ENCODE measurements at regions not wholly inside any gene's neighbourhood (a gene's known extent, or its start where the extent isn't known, plus 50 kb on each side); places are given as distances from the start of the nearest gene placed in this dataset.

DNA sequence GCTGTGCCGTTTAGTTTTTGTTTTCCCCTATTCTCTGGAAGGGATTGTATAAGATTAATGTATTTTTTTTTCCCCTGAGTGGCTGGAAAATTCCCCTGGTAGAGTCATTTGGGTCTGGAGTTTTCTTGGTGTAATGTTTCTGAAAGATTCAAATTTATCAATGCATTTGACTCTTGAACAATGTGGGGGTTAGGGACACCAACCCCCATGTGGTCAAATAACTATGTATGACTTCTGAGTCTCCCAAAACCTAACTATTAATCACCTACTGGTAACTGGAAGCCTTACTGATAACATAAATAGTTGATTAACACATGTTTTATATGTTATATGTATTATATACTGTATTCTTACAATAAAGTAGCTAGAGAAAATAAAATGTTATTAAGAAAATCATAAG lies 220.1 kb upstream of the PDE3A start:
- TF ChIP-seq, protein P1, sequence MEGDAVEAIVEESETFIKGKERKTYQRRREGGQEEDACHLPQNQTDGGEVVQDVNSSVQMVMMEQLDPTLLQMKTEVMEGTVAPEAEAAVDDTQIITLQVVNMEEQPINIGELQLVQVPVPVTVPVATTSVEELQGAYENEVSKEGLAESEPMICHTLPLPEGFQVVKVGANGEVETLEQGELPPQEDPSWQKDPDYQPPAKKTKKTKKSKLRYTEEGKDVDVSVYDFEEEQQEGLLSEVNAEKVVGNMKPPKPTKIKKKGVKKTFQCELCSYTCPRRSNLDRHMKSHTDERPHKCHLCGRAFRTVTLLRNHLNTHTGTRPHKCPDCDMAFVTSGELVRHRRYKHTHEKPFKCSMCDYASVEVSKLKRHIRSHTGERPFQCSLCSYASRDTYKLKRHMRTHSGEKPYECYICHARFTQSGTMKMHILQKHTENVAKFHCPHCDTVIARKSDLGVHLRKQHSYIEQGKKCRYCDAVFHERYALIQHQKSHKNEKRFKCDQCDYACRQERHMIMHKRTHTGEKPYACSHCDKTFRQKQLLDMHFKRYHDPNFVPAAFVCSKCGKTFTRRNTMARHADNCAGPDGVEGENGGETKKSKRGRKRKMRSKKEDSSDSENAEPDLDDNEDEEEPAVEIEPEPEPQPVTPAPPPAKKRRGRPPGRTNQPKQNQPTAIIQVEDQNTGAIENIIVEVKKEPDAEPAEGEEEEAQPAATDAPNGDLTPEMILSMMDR (IDR thresholded peaks at IDR 0.05; ENCODE audit: low read depth, low read length, poor library complexity, severe bottlenecking): no peak
- TF ChIP-seq EZH2phosphoT487 (IDR thresholded peaks at IDR 0.05; ENCODE audit: borderline replicate concordance, low read length): no peak
